ENCODE measurements at regions not wholly inside any gene's neighbourhood (a gene's known extent, or its start where the extent isn't known, plus 50 kb on each side); places are given as distances from the start of the nearest gene placed in this dataset.

DNA sequence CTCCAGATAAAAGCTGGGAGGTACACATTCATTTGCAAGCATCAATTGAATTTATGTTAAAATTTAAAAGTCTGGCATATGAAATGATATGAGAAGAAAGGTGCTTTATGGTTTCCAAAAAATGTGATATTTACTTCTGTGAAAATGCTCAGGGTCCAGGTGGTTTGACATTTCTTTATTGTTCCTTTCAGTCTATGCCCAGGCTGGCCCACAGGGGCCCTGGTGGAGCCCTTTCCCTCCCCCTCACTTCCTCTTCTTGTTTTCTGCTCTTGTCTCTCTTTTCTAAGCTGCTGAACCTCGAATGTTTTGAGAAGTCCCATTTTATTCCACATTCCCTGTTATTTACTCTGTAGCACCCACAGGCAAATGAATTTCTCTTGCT is 127.8 kb downstream of the HS3ST3B1 start:
- no peak overlapping the region for H3K14ac ChIP-seq (ENCODE audit: insufficient read length)
- CTCF ChIA-PET (ENCODE audit: partially characterized antibody): interaction anchor here (0.6 to 1.3 kb wide), 2 partner anchors 21 to 465 kb away, joined by 3 to 6 read pairs; no protein-coding TSS in a partner anchor
- TF ChIP-seq SRF (IDR thresholded peaks at IDR 0.05; ENCODE audit: low read depth, low read length) (no peak), POLR2AphosphoS5 (IDR thresholded peaks at IDR 0.05; ENCODE audit: low read depth, low read length) (no peak), SP2 (IDR thresholded peaks at IDR 0.05; ENCODE audit: low read length) (no peak), CTBP2 (IDR thresholded peaks at IDR 0.05; ENCODE audit: borderline replicate concordance, insufficient read depth, insufficient read length, low read length) (no peak), HDAC6 (IDR thresholded peaks at IDR 0.05; ENCODE audit: low read depth, low read length) (no peak), MAFK (IDR thresholded peaks at IDR 0.05; ENCODE audit: low read depth, low read length) (no peak), BACH1 (IDR thresholded peaks at IDR 0.05; ENCODE audit: low read length) (no peak), RBBP5 (IDR thresholded peaks at IDR 0.05; ENCODE audit: borderline replicate concordance, low read depth, low read length) (no peak), YY1 (IDR thresholded peaks at IDR 0.05; ENCODE audit: low read depth, low read length) (no peak), NRF1 (IDR thresholded peaks at IDR 0.05; ENCODE audit: low read depth, low read length) (no peak)
- TF ChIP-seq, protein P1, sequence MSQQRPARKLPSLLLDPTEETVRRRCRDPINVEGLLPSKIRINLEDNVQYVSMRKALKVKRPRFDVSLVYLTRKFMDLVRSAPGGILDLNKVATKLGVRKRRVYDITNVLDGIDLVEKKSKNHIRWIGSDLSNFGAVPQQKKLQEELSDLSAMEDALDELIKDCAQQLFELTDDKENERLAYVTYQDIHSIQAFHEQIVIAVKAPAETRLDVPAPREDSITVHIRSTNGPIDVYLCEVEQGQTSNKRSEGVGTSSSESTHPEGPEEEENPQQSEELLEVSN (IDR thresholded peaks at IDR 0.05): no peak
- H3K9me3 ChIP-seq (ENCODE audit: insufficient read depth in 2 of 2, low read depth in 1 of 2, low read length in 1 of 2): no peaks in the 10 kb centered on the region
- POLR2A ChIA-PET (ENCODE audit: partially characterized antibody): no interaction called here
- H3K4me3 ChIP-seq (ENCODE audit: extremely low read depth in 1 of 4, insufficient read depth in 2 of 4, low read depth in 3 of 4, low read length in 4 of 4): no peak overlapping the region
- H4K8ac ChIP-seq (ENCODE audit: extremely low read depth, insufficient read depth, low read length): no peak overlapping the region
- no peaks in the 10 kb centered on the region for H3K79me2 ChIP-seq (ENCODE audit: control insufficient read depth in 1 of 2, insufficient read depth in 2 of 2, low read length in 2 of 2)
- H2AFZ ChIP-seq (ENCODE audit: low read length): 0 out of 2 replicates have a peak overlapping the region, but pooled peaks have one; percentile 34
- no peaks in the 10 kb centered on the region for H3K4me1 ChIP-seq (replicated peaks in 1 of 4; ENCODE audit: control insufficient read depth in 3 of 4, insufficient read depth in 4 of 4, low read length in 3 of 4)
- H2BK5ac ChIP-seq (ENCODE audit: low read depth, low read length): no peak overlapping the region
- H2BK120ac ChIP-seq (replicated peaks; ENCODE audit: low read depth, low read length): no peak overlapping the region
- no peak overlapping the region for H2BK20ac ChIP-seq (ENCODE audit: low read length)
- FAIRE-seq (no peak), DNase-seq (ENCODE audit: low read depth in 1 of 2, low spot score in 2 of 2) (no peak)
- H3K56ac ChIP-seq (replicated peaks; ENCODE audit: insufficient read length, low read depth, low read length): no peak overlapping the region
- H2BK15ac ChIP-seq (ENCODE audit: low read length): no peak overlapping the region
- no peak overlapping the region for H3K27ac ChIP-seq (ENCODE audit: low read depth, low read length)
- H3K4ac ChIP-seq (replicated peaks; ENCODE audit: insufficient read length, low read depth, low read length): no peak overlapping the region
- no peaks in the 10 kb centered on the region for H3K79me1 ChIP-seq (ENCODE audit: low read depth, low read length)
- H2BK12ac ChIP-seq (ENCODE audit: low read depth, low read length): peak overlapping the region; percentile 40; the same call in 1 of the 2 replicates
- H4K5ac ChIP-seq (ENCODE audit: insufficient read length, low read depth, low read length): no peak overlapping the region
- 83% methylated on average over 1 of the region's 1 CpG; no CpG with 5 or more reads in 1 of the 2 experiments for WGBS, 2 experiments (ENCODE audit: extremely low coverage in 1 of 2, insufficient coverage in 1 of 2, insufficient read length in 1 of 2, insufficient replicate concordance in 2 of 2, low coverage in 1 of 2, low lambda C conversion rate in 2 of 2, missing lambda C conversion rate in 1 of 2)
- no peak overlapping the region for H3K23ac ChIP-seq (ENCODE audit: insufficient read length)
- no peaks in the 10 kb centered on the region for H3K27me3 ChIP-seq (replicated peaks in 1 of 4; ENCODE audit: control insufficient read depth in 3 of 4, extremely low read depth in 1 of 4, insufficient read depth in 3 of 4, low read length in 3 of 4)
- no peaks in the 10 kb centered on the region for H3K36me3 ChIP-seq (ENCODE audit: control insufficient read depth in 2 of 4, insufficient read depth in 4 of 4, low read length in 3 of 4)
- H3K4me2 ChIP-seq (ENCODE audit: insufficient read depth in 1 of 2, low read depth in 2 of 2, low read length in 2 of 2): no peak overlapping the region
- no peaks in the 10 kb centered on the region for H4K20me1 ChIP-seq (replicated peaks in 1 of 2; ENCODE audit: control insufficient read depth in 1 of 2, insufficient read depth in 2 of 2, low read length in 2 of 2)
- no peak overlapping the region for H3K18ac ChIP-seq (ENCODE audit: extremely low read depth, low read length)
- H4K91ac ChIP-seq (replicated peaks; ENCODE audit: insufficient read length, low read length): no peak overlapping the region
- no peak overlapping the region for H2AK5ac ChIP-seq (ENCODE audit: low read depth, low read length)
- no peak overlapping the region for H3K9ac ChIP-seq (replicated peaks in 1 of 4; ENCODE audit: extremely low read depth in 1 of 4, low read depth in 3 of 4, low read length in 3 of 4)
- no peaks in the 10 kb centered on the region; the same call in 1 of the 2 replicates for H3K23me2 ChIP-seq (ENCODE audit: low read depth, low read length)

All from H1 (cell line).